Testis (tissue), 2 donors: ENCODE measurements at regions not wholly inside any gene's neighbourhood (a gene's known extent, or its start where the extent isn't known, plus 50 kb on each side); places are given as distances from the start of the nearest gene placed in this dataset.

Source experiments
- DNase-seq: peaks from one replicate; pipeline ENCODE4 v3.0.0-alpha.2; 2019
- H3K27ac ChIP-seq, 2 donors: fragments of 200-600 bp; sonication (generic); one replicate each; pipeline ENCODE4 v1.5.1; 2019
- H3K27me3 ChIP-seq: fragments of 200-600 bp; sonication (generic); one replicate; pipeline ENCODE4 v1.5.1; 2019
- H3K36me3 ChIP-seq: fragments of 200-600 bp; sonication (generic); one replicate; pipeline ENCODE4 v1.5.1; 2017; ENCODE audit warnings: low read depth; ENCODE audit errors: missing control alignments
- H3K4me1 ChIP-seq: fragments of 200-600 bp; sonication (generic); one replicate; pipeline ENCODE4 v1.5.1; 2019
- H3K4me3 ChIP-seq, 2 donors: fragments of 200-600 bp; sonication (generic); one replicate each; pipeline ENCODE4 v1.5.1; 2017 to 2019
- H3K9me3 ChIP-seq: fragments of 200-600 bp; sonication (generic); one replicate; pipeline ENCODE4 v1.5.1; 2017
- CTCF ChIP-seq, 3 experiments: fragments of 450-650 bp in 2 of 3; fragments of 200-600 bp in 1 of 3; sonication (generic) in 1 of 3; IDR thresholded peaks; one replicate each; pipeline ENCODE4 v1.5.1; 2016 to 2019; ENCODE audit warnings: antibody characterized with exemption in 3 of 3, mild to moderate bottlenecking in 2 of 3, moderate library complexity in 1 of 3
- POLR2A ChIP-seq: fragments of 450-650 bp; IDR thresholded peaks from one replicate; pipeline ENCODE4 v1.6.1; 2017; ENCODE audit warnings: antibody characterized with exemption, mild to moderate bottlenecking, moderate library complexity
- WGBS, 2 donors: methylation state at CpG; one replicate each; pipeline ENCODE4 v1.1.5; 2018; 5-methylcytosine and 5-hydroxymethylcytosine counted together
- intact Hi-C: fragments of 100-400 bp; cut with DNase I; formaldehyde crosslinking; loops from one replicate; pipeline ENCODE4 v1.15.1; 2023; ENCODE audit warnings: low total_unique reads

- Histone ChIP-seq H3K4me3 (no peak overlapping the region), H3K27ac (no peak overlapping the region), H3K4me1 (no peaks in the 10 kb centered on the region), H3K9me3 (no peaks in the 10 kb centered on the region), H3K27me3 (no peaks in the 10 kb centered on the region), H3K36me3 (no peaks in the 10 kb centered on the region)
- intact Hi-C loops = no loop called here
- no peak for DNase-seq
- TF ChIP-seq CTCF (IDR thresholded peaks at IDR 0.05) (no peak), POLR2A (no peak)
- WGBS, 2 donors = 95 to 99% methylated on average over 7 of the region's 7 CpGs
Observed at GRCh38 chr2:62372824-62373223, 133.2 kb downstream of the TMEM17 start.

GRCh38 chr2:62370321-62371250 is 135.4 kb downstream of the TMEM17 start:
- 88 to 91% methylated on average over 3 of the region's 3 CpGs for WGBS, 2 donors

GRCh38 chr2:62369541-62370202 is 136.3 kb downstream of the TMEM17 start:
- 74 to 92% methylated on average over 2 to 4 of the region's 4 CpGs for WGBS, 2 donors
- Histone ChIP-seq H3K4me1 (no peaks in the 10 kb centered on the region), H3K4me3 (no peak overlapping the region), H3K9me3 (no peaks in the 10 kb centered on the region), H3K36me3 (no peaks in the 10 kb centered on the region), H3K27me3 (no peaks in the 10 kb centered on the region), H3K27ac (no peak overlapping the region)
- intact Hi-C loops = no loop called here
- no peak for TF ChIP-seq CTCF (IDR thresholded peaks at IDR 0.05)
- TF ChIP-seq POLR2A = no peak
- DNase-seq = no peak

More at GRCh38 chr2:62370321-62371250, 135.4 kb downstream of the TMEM17 start:
- DNase-seq = no peak
- Histone ChIP-seq H3K27ac (no peak overlapping the region), H3K4me3 (no peak overlapping the region), H3K27me3 (no peaks in the 10 kb centered on the region), H3K9me3 (no peaks in the 10 kb centered on the region), H3K36me3 (no peaks in the 10 kb centered on the region), H3K4me1 (no peaks in the 10 kb centered on the region)
- no peak for TF ChIP-seq CTCF (IDR thresholded peaks at IDR 0.05)
- TF ChIP-seq POLR2A = no peak
- intact Hi-C loops = no loop called here

DNA sequence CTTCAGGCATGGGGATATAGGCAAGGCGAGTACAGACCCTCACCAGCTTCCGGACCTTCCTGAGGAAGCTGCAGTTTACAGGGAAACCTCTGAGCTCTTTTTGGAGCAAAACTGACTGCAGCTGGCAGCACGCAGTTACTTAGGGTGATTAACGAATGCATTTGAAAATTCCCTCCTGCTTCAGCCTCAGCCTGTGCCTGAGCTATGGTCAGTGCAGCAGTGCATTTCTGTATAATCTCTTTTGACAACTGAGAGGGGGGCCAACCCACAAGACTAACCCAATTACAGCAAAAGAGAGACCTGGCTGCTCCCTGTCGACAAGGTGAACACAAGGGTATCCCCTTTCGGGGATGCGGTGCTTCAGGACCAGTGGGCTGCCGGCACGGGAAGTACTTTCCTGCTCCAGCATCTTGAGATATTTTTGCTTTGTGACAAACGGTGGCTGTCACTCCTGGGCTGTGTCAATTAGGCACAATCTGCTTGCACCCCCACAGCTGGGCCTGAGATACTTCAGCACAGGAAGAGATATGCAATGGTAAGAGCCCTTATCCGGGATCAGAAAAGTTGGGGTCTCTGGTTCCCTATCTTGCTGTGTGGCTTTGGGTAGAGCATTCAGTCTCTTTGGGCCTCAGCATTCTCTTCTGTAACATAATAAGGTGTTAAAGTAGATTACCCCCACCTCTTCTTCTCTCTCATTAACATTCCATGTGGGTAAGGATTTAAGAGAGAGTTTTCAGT is 141.0 kb downstream of the TMEM17 start:
- Histone ChIP-seq H3K4me3 (no peak overlapping the region), H3K27ac (no peak overlapping the region), H3K4me1 (no peaks in the 10 kb centered on the region), H3K27me3 (no peaks in the 10 kb centered on the region), H3K36me3 (no peaks in the 10 kb centered on the region), H3K9me3 (no peaks in the 10 kb centered on the region)
- no peak for TF ChIP-seq CTCF (IDR thresholded peaks at IDR 0.05)
- TF ChIP-seq POLR2A = no peak
- 78 to 83% methylated on average over 11 of the region's 11 CpGs for WGBS, 2 donors
- intact Hi-C loops = no loop called here
- DNase-seq = no peak
